Adrenal gland (tissue), 5 donors: ENCODE measurements at regions not wholly inside any gene's neighbourhood (a gene's known extent, or its start where the extent isn't known, plus 50 kb on each side); places are given as distances from the start of the nearest gene placed in this dataset.

Experiments
- CTCF ChIP-seq, 6 experiments: fragments of 450-650 bp in 4 of 6; fragments of 200-600 bp in 2 of 6; sonication (generic) in 1 of 6; IDR thresholded peaks; 1 replicate in 5 of 6; 2 replicates in 1 of 6; pipeline versions ENCODE4 v1.5.1 to v1.8.0; 2016 to 2021; ENCODE audit warnings: antibody characterized with exemption in 6 of 6, mild to moderate bottlenecking in 2 of 6, moderate library complexity in 1 of 6
- POLR2A ChIP-seq, 2 donors: fragments of 450-650 bp; IDR thresholded peaks; one replicate each; pipeline ENCODE4 v1.6.1; 2017; ENCODE audit warnings: antibody characterized with exemption in 2 of 2, mild to moderate bottlenecking in 2 of 2, moderate library complexity in 1 of 2
- donor health status: DM: no; HTN: no; CAD: no.

- no peak for TF ChIP-seq POLR2A (IDR thresholded peaks at IDR 0.05)
- no peak for TF ChIP-seq CTCF (IDR thresholded peaks at IDR 0.05)
These were observed 83.1 kb upstream of the TSHZ3 start for GRCh38 chr19:31432201-31432810.
